HG03095 (cell line): ENCODE measurements at regions not wholly inside any gene's neighbourhood (a gene's known extent, or its start where the extent isn't known, plus 50 kb on each side); places are given as distances from the start of the nearest gene placed in this dataset.

Experiments used
- ATAC-seq: cut with Tn5 transposase; IDR thresholded peaks from one replicate; pipeline ENCODE4 v1.9.1; 2021; ENCODE audit warnings: moderate library complexity; ENCODE audit not compliant: unreplicated experiment

GRCh38 chr15:46595016-46595415 lies 960.2 kb downstream of the SQOR start:
- no peak for ATAC-seq

- ATAC-seq, result no peak
These were observed 972.2 kb downstream of the SQOR start for GRCh38 chr15:46607077-46607476.

- no peak for ATAC-seq
These were observed 981.2 kb downstream of the SQOR start for GRCh38 chr15:46616033-46616432.

GRCh38 chr15:46617507-46617906 lies 982.7 kb downstream of the SQOR start:
- no peak for ATAC-seq

GRCh38 chr15:46618984-46619383 lies 984.2 kb downstream of the SQOR start:
- ATAC-seq, result no peak

- ATAC-seq, result no peak
These were observed 985.7 kb downstream of the SQOR start for GRCh38 chr15:46620392-46621013.

GRCh38 chr15:46622851-46623250 lies 988.0 kb downstream of the SQOR start:
- no peak for ATAC-seq

GRCh38 chr15:46636206-46636605 lies 1001.4 kb downstream of the SQOR start:
- no peak for ATAC-seq

- no peak for ATAC-seq
These were observed 1010.0 kb downstream of the SQOR start for GRCh38 chr15:46644501-46645481.

GRCh38 chr15:46646490-46646889 lies 1011.7 kb downstream of the SQOR start:
- no peak for ATAC-seq

- no peak for ATAC-seq
These were observed 1012.2 kb downstream of the SQOR start for GRCh38 chr15:46647046-46647445.

GRCh38 chr15:46652266-46652665 lies 1017.4 kb downstream of the SQOR start:
- ATAC-seq, result no peak

GRCh38 chr15:46654993-46655392 lies 1020.2 kb downstream of the SQOR start:
- no peak for ATAC-seq

- no peak for ATAC-seq
These were observed 1025.4 kb downstream of the SQOR start for GRCh38 chr15:46660096-46660842.

- ATAC-seq, result no peak
These were observed 1035.4 kb downstream of the SQOR start for GRCh38 chr15:46670258-46670657.

- ATAC-seq, result no peak
These were observed 1036.5 kb downstream of the SQOR start for GRCh38 chr15:46671336-46671735.

- no peak for ATAC-seq
These were observed 1037.2 kb downstream of the SQOR start for GRCh38 chr15:46672041-46672440.

- ATAC-seq, result no peak
These were observed 1040.8 kb upstream of the SEMA6D start for GRCh38 chr15:46676233-46677206.

GRCh38 chr15:46677491-46677890 lies 1039.8 kb upstream of the SEMA6D start:
- ATAC-seq, result no peak

- no peak for ATAC-seq
These were observed 1035.4 kb upstream of the SEMA6D start for GRCh38 chr15:46681901-46682300.
